OCI-LY3 (cell line): ENCODE measurements at regions not wholly inside any gene's neighbourhood (a gene's known extent, or its start where the extent isn't known, plus 50 kb on each side); places are given as distances from the start of the nearest gene placed in this dataset.

ENCODE experiments used
- H2AFZ ChIP-seq: fragments of 200-600, 300-600 bp; shearing (Covaris generic); 2 replicates; pipeline ENCODE4 v1.6.0; 2014; ENCODE audit warnings: antibody characterized with exemption, low read depth, low read length
- H3K27ac ChIP-seq: fragments of 200-600, 300-600 bp; sonication (generic); 2 replicates; pipeline ENCODE4 v1.5.1; 2014; ENCODE audit warnings: mild to moderate bottlenecking, low read length, moderate library complexity, mixed read lengths
- H3K27me3 ChIP-seq: fragments of 200-600, 300-600 bp; sonication (generic); 2 replicates; pipeline ENCODE4 v1.6.1; 2014; ENCODE audit warnings: low read depth, low read length, mixed read lengths
- H3K36me3 ChIP-seq: fragments of 200-600, 300-600 bp; sonication (generic); replicated peaks from 2 replicates; pipeline ENCODE3; 2014; ENCODE audit warnings: low read depth, low read length, mixed read lengths
- H3K4me1 ChIP-seq: fragments of 300-600, 200-600 bp; sonication (generic); 2 replicates; pipeline ENCODE4 v1.6.1; 2014; ENCODE audit warnings: low read length, mixed read lengths
- H3K4me2 ChIP-seq: fragments of 200-600, 300-600 bp; sonication (generic); 2 replicates; pipeline ENCODE4 v1.6.1; 2014; ENCODE audit warnings: low read length, mixed read lengths
- H3K4me3 ChIP-seq: fragments of 300-600, 200-600 bp; sonication (generic); 2 replicates; pipeline ENCODE4 v1.5.1; 2014; ENCODE audit warnings: antibody characterized with exemption, mild to moderate bottlenecking, low read length, moderate library complexity
- H3K79me2 ChIP-seq: fragments of 300-600, 200-600 bp; shearing (Covaris generic); 2 replicates; pipeline ENCODE4 v1.6.1; 2014; ENCODE audit warnings: mild to moderate bottlenecking, low read length, mixed read lengths
- H3K9ac ChIP-seq: fragments of 300-600, 200-600 bp; shearing (Covaris generic); 2 replicates; pipeline ENCODE4 v1.6.0; 2014; ENCODE audit warnings: mild to moderate bottlenecking, low read length, moderate library complexity
- H3K9me3 ChIP-seq: fragments of 200-600, 300-600 bp; shearing (Covaris generic); 2 replicates; pipeline ENCODE4 v1.6.1; 2014; ENCODE audit warnings: low read length, mixed read lengths; ENCODE audit not compliant: insufficient read depth
- H4K20me1 ChIP-seq: fragments of 200-600, 300-600 bp; sonication (generic); 2 replicates; pipeline ENCODE4 v1.6.1; 2016; ENCODE audit warnings: low read length, mixed read lengths; ENCODE audit not compliant: insufficient read depth
- CTCF ChIP-seq: fragments of 200-600, 300-600 bp; sonication (generic); IDR thresholded peaks from 2 replicates; pipeline ENCODE4 v1.5.1; 2014; ENCODE audit warnings: antibody characterized with exemption, low read length, low read depth
- EZH2phosphoT487 ChIP-seq: fragments of 200-600 bp; shearing (Covaris generic); IDR thresholded peaks from 2 replicates; pipeline ENCODE4 v1.6.1; 2018; ENCODE audit warnings: antibody characterized with exemption, mixed run types, low read depth

GRCh38 chr3:43996379-43997301, 245.0 kb upstream of the TOPAZ1 start:
- H4K20me1 ChIP-seq, result no peaks in the 10 kb centered on the region
- H3K9me3 ChIP-seq, result no peaks in the 10 kb centered on the region
- H3K4me2 ChIP-seq, result no peak overlapping the region
- H3K27ac ChIP-seq, result no peak overlapping the region
- no peak overlapping the region for H3K9ac ChIP-seq
- TF ChIP-seq EZH2phosphoT487, result no peak
- no peak for TF ChIP-seq CTCF
- 0 out of 2 replicates have a peak, but pooled peaks cover 1% of the 10 kb centered on the region for H3K27me3 ChIP-seq
- H3K79me2 ChIP-seq, result no peaks in the 10 kb centered on the region
- no peaks in the 10 kb centered on the region for H3K36me3 ChIP-seq
- no peak overlapping the region for H2AFZ ChIP-seq
- peaks cover 14% of the 10 kb centered on the region for H3K4me1 ChIP-seq
- no peak overlapping the region for H3K4me3 ChIP-seq

GRCh38 chr3:43997316-43997715, 244.4 kb upstream of the TOPAZ1 start:
- H3K36me3 ChIP-seq, result no peaks in the 10 kb centered on the region
- peaks cover 6% of the 10 kb centered on the region for H3K27me3 ChIP-seq
- H3K27ac ChIP-seq, result no peak overlapping the region
- no peaks in the 10 kb centered on the region for H3K79me2 ChIP-seq
- H3K4me1 ChIP-seq, result peaks cover 7% of the 10 kb centered on the region
- H3K9me3 ChIP-seq, result no peaks in the 10 kb centered on the region
- no peaks in the 10 kb centered on the region for H4K20me1 ChIP-seq
- H2AFZ ChIP-seq, result no peak overlapping the region
- TF ChIP-seq EZH2phosphoT487 (no peak), CTCF (no peak)
- no peak overlapping the region for H3K4me2 ChIP-seq
- no peak overlapping the region for H3K4me3 ChIP-seq
- H3K9ac ChIP-seq, result no peak overlapping the region

GRCh38 chr3:43997788-43998369, 243.8 kb upstream of the TOPAZ1 start:
- no peak for TF ChIP-seq CTCF
- TF ChIP-seq EZH2phosphoT487, result no peak
- 0 out of 2 replicates have a peak, but pooled peaks cover 6% of the 10 kb centered on the region for H3K4me1 ChIP-seq
- H3K9me3 ChIP-seq, result no peaks in the 10 kb centered on the region
- H3K79me2 ChIP-seq, result no peaks in the 10 kb centered on the region
- H3K27ac ChIP-seq, result no peak overlapping the region
- no peaks in the 10 kb centered on the region for H4K20me1 ChIP-seq
- H3K4me3 ChIP-seq, result no peak overlapping the region
- no peaks in the 10 kb centered on the region for H3K36me3 ChIP-seq
- H3K27me3 ChIP-seq, result peaks cover 12% of the 10 kb centered on the region
- no peak overlapping the region for H3K4me2 ChIP-seq
- H3K9ac ChIP-seq, result no peak overlapping the region
- no peak overlapping the region for H2AFZ ChIP-seq

- H3K4me3 ChIP-seq, result no peak overlapping the region
- no peaks in the 10 kb centered on the region for H3K36me3 ChIP-seq
- H3K79me2 ChIP-seq, result no peaks in the 10 kb centered on the region
- peaks cover 14% of the 10 kb centered on the region for H3K27me3 ChIP-seq
- TF ChIP-seq CTCF (no peak), EZH2phosphoT487 (no peak)
- H2AFZ ChIP-seq, result no peak overlapping the region
- H3K9ac ChIP-seq, result no peak overlapping the region
- H3K9me3 ChIP-seq, result no peaks in the 10 kb centered on the region
- H4K20me1 ChIP-seq, result no peaks in the 10 kb centered on the region
- no peak overlapping the region for H3K27ac ChIP-seq
- 0 out of 2 replicates have a peak, but pooled peaks cover 6% of the 10 kb centered on the region for H3K4me1 ChIP-seq
- H3K4me2 ChIP-seq, result no peak overlapping the region
Observed at GRCh38 chr3:43998370-43998835, 243.3 kb upstream of the TOPAZ1 start.
